CD4-positive, alpha-beta T cell (primary cell): ENCODE measurements at regions not wholly inside any gene's neighbourhood (a gene's known extent, or its start where the extent isn't known, plus 50 kb on each side); places are given as distances from the start of the nearest gene placed in this dataset.
A peak's percentile ranks its signal among the peaks of the same experiment; 100 is the strongest.

ENCODE experiments used
- ATAC-seq: fragments of 200-7000 bp; cut with Tn5 transposase; one replicate; pipeline ENCODE4 v1.10.0; 2022; ENCODE audit warnings: mild to moderate bottlenecking; ENCODE audit not compliant: poor library complexity
- CTCF ChIA-PET: fragments of 350-600 bp; sonication (Branson Sonifier 250); formaldehyde crosslinking; loops from one replicate; lab custom pipeline; 2021; ENCODE audit warnings: antibody characterized with exemption, inconsistent platforms; lab: Charles Lee
- POLR2A ChIA-PET: fragments of 350-600 bp; sonication (Branson Sonifier 250); formaldehyde crosslinking; loops from one replicate; lab custom pipeline; 2021; ENCODE audit warnings: antibody characterized with exemption, inconsistent platforms; lab: Charles Lee
- DNase-seq, 14 experiments: peaks; one replicate each; pipeline ENCODE4 v3.0.0-alpha.2; 2013 to 2020; ENCODE audit warnings: mixed read lengths in 2 of 14
- H3K27ac ChIP-seq, 2 donors: one replicate each; pipeline versions ENCODE4 v1.5.1 to v1.7.0; 2013; ENCODE audit warnings: low read length in 2 of 2, low read depth in 1 of 2, mild to moderate bottlenecking in 1 of 2
- H3K27me3 ChIP-seq, 2 experiments: 1 replicate in 1 of 2; 2 replicates in 1 of 2; pipeline versions ENCODE4 v1.6.1 to v1.7.0; 2013; ENCODE audit warnings: low read length in 2 of 2, control low read depth in 1 of 2, mild to moderate bottlenecking in 1 of 2, moderate library complexity in 1 of 2; ENCODE audit not compliant: insufficient read depth in 2 of 2, control insufficient read depth in 1 of 2
- H3K36me3 ChIP-seq: one replicate; pipeline ENCODE4 v1.6.1; 2013; ENCODE audit warnings: low read length, control low read depth; ENCODE audit not compliant: insufficient read depth
- H3K4me1 ChIP-seq: one replicate; pipeline ENCODE4 v1.6.1; 2013; ENCODE audit warnings: low read length, control low read depth; ENCODE audit not compliant: insufficient read depth
- H3K4me3 ChIP-seq: one replicate; pipeline ENCODE4 v1.5.1; 2013; ENCODE audit warnings: mild to moderate bottlenecking, low read length, moderate library complexity
- H3K9me3 ChIP-seq, 2 experiments: 1 replicate in 1 of 2; 2 replicates in 1 of 2; pipeline versions ENCODE4 v1.6.1 to v1.7.0; 2013; ENCODE audit warnings: low read length in 2 of 2, mild to moderate bottlenecking in 2 of 2, control low read depth in 1 of 2, moderate library complexity in 1 of 2; ENCODE audit not compliant: control insufficient read depth in 1 of 2, insufficient read depth in 1 of 2
- H3K27ac Mint-ChIP-seq: one replicate; pipeline ENCODE4 v1.8.0; 2020; ENCODE audit warnings: mixed read lengths
- H3K27me3 Mint-ChIP-seq: one replicate; pipeline ENCODE4 v1.8.0; 2021; ENCODE audit warnings: mixed read lengths
- H3K36me3 Mint-ChIP-seq: one replicate; pipeline ENCODE4 v1.8.0; 2021; ENCODE audit warnings: low read depth, mixed read lengths
- H3K4me1 Mint-ChIP-seq: one replicate; pipeline ENCODE4 v1.8.0; 2021; ENCODE audit warnings: low read depth, mixed read lengths
- H3K4me3 Mint-ChIP-seq: one replicate; pipeline ENCODE4 v1.8.0; 2020; ENCODE audit warnings: mild to moderate bottlenecking, mixed read lengths
- H3K9me3 Mint-ChIP-seq: one replicate; pipeline ENCODE4 v1.8.0; 2020; ENCODE audit warnings: mixed read lengths
- intact Hi-C, 2 experiments: fragments of 100-400 bp; cut with DNase I in 1 of 2; cut with micrococcal nuclease in 1 of 2; formaldehyde crosslinking; loops; one replicate each; pipeline versions ENCODE4 v1.15.1 to v1.9.0; 2023 to 2025; cut with DNase I, micrococcal nuclease
- TF ChIP-seq, protein P1 (sequence below): fragments of 200-600 bp; IDR thresholded peaks from one replicate; pipeline ENCODE4 v1.8.0; 2022; ENCODE audit warnings: antibody characterized with exemption, mild to moderate bottlenecking

GRCh38 chr1:219713981-219714381 lies 101.1 kb upstream of the ZC3H11B start:
- Mint-ChIP-seq H3K9me3 (peaks cover 6% of the 10 kb centered on the region), H3K4me3 (no peak overlapping the region), H3K36me3 (no peaks in the 10 kb centered on the region), H3K27me3 (no peaks in the 10 kb centered on the region), H3K4me1 (no peaks in the 10 kb centered on the region), H3K27ac (no peak overlapping the region)
- DNase-seq: no peak
- H3K27ac ChIP-seq: no peak overlapping the region
- ChIA-PET CTCF (no interaction called here), POLR2A (no interaction called here)
- H3K4me3 ChIP-seq: no peak overlapping the region
- ATAC-seq: no peak
- H3K9me3 ChIP-seq: peaks cover 0 to 5% of the 10 kb centered on the region in 2 experiments
- H3K36me3 ChIP-seq: no peaks in the 10 kb centered on the region
- intact Hi-C loops: no loop called here
- TF ChIP-seq, protein P1, sequence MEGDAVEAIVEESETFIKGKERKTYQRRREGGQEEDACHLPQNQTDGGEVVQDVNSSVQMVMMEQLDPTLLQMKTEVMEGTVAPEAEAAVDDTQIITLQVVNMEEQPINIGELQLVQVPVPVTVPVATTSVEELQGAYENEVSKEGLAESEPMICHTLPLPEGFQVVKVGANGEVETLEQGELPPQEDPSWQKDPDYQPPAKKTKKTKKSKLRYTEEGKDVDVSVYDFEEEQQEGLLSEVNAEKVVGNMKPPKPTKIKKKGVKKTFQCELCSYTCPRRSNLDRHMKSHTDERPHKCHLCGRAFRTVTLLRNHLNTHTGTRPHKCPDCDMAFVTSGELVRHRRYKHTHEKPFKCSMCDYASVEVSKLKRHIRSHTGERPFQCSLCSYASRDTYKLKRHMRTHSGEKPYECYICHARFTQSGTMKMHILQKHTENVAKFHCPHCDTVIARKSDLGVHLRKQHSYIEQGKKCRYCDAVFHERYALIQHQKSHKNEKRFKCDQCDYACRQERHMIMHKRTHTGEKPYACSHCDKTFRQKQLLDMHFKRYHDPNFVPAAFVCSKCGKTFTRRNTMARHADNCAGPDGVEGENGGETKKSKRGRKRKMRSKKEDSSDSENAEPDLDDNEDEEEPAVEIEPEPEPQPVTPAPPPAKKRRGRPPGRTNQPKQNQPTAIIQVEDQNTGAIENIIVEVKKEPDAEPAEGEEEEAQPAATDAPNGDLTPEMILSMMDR: no peak
- H3K4me1 ChIP-seq: no peaks in the 10 kb centered on the region
- no peaks in the 10 kb centered on the region for H3K27me3 ChIP-seq

- DNase-seq (no peak), ATAC-seq (no peak)
- H3K9me3 ChIP-seq: peaks cover 0 to 5% of the 10 kb centered on the region in 2 experiments
- H3K27ac ChIP-seq: no peak overlapping the region
- no peaks in the 10 kb centered on the region for H3K27me3 ChIP-seq
- H3K27me3 Mint-ChIP-seq: no peaks in the 10 kb centered on the region
- H3K36me3 ChIP-seq: no peaks in the 10 kb centered on the region
- no peaks in the 10 kb centered on the region for H3K36me3 Mint-ChIP-seq
- H3K27ac Mint-ChIP-seq: no peak overlapping the region
- TF ChIP-seq, protein P1: no peak
- intact Hi-C loops: no loop called here
- ChIA-PET CTCF (no interaction called here), POLR2A (no interaction called here)
- no peak overlapping the region for H3K4me3 Mint-ChIP-seq
- H3K4me3 ChIP-seq: no peak overlapping the region
- no peaks in the 10 kb centered on the region for H3K4me1 Mint-ChIP-seq
- H3K9me3 Mint-ChIP-seq: peaks cover 4% of the 10 kb centered on the region
- H3K4me1 ChIP-seq: no peaks in the 10 kb centered on the region
Observed at GRCh38 chr1:219712506-219712905, 99.6 kb upstream of the ZC3H11B start.

DNA sequence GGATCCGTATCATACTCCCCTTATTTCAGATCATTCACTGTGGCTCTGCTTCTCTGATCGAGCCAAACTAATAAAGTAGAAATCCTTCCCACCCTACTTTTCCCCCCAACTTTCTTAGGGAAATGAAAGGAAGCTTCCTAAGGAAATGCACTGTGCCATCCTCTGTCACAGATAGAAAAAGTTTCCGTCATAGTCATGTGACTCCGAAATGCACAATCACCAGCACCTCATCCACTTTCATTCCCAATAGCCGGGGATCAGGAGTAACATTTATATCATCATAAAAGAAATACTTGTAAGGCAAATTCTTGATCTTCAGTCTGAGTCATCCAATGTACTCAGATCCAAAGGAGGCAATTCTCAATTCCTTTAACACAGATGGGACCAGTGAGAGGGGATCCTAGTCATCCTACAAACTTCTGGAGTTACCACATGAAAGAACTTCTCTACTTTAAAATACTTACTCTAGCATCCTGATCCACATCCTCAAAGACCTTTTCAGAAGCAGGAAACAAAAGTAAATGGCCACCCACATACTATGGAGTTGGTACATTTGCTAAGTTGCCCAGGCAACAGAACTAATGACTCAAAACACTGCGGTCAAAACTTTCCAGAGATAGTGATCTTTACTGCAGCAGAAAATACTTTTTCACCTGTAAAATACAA lies 97.8 kb upstream of the ZC3H11B start:
- TF ChIP-seq, protein P1: no peak
- Mint-ChIP-seq H3K36me3 (no peaks in the 10 kb centered on the region), H3K4me3 (no peak overlapping the region), H3K9me3 (peaks cover 7% of the 10 kb centered on the region), H3K27me3 (no peaks in the 10 kb centered on the region), H3K4me1 (no peaks in the 10 kb centered on the region), H3K27ac (no peak overlapping the region)
- DNase-seq: peak in 1 of 14 experiments; percentile 1
- H3K27me3 ChIP-seq: no peaks in the 10 kb centered on the region
- H3K4me1 ChIP-seq: no peaks in the 10 kb centered on the region
- intact Hi-C loops: no loop called here
- POLR2A ChIA-PET: no interaction called here
- CTCF ChIA-PET: no interaction called here
- no peak overlapping the region for H3K4me3 ChIP-seq
- ATAC-seq: no peak
- no peaks in the 10 kb centered on the region for H3K36me3 ChIP-seq
- H3K9me3 ChIP-seq: peaks cover 0 to 5% of the 10 kb centered on the region in 2 experiments
- no peak overlapping the region for H3K27ac ChIP-seq
